ENCODE measurements at regions not wholly inside any gene's neighbourhood (a gene's known extent, or its start where the extent isn't known, plus 50 kb on each side); places are given as distances from the start of the nearest gene placed in this dataset.
A peak's percentile ranks its signal among the peaks of the same experiment; 100 is the strongest.

DNA sequence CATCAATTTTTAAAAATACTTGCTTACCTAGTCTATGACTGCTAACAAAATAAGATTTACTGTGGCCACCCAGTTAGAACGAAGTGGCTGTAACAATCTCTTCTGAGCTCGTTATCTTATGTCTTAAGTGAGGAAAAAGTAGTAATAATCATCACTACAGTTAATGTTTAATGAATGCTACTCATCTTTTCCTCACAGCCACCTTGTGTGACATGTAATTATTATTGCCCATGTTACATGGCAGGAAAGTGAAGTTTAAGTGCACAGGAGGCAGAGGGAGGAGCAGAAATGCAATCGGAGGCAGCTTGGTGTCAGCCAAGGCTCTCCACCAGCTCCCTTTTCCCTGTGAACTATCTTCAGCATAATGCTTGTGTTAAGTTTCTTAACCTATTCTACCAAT is 260.3 kb downstream of the B3GLCT start:
- CTCF ChIA-PET: no interaction called here
- no peak overlapping the region for H3K4me2 ChIP-seq
- FAIRE-seq (no peak), DNase-seq (ENCODE audit: low read depth in 1 of 2, low spot score in 1 of 2) (no peak), ATAC-seq (no peak)
- WGBS (ENCODE audit: missing lambda C conversion rate): 0% methylated on average over 3 of the region's 3 CpGs
- TF ChIP-seq BHLHE40 (IDR thresholded peaks at IDR 0.05; ENCODE audit: low read depth, low read length) (no peak), KDM1A (IDR thresholded peaks at IDR 0.05; ENCODE audit: low read depth) (no peak), NR3C1 (IDR thresholded peaks at IDR 0.05) (no peak), HOXB5 (CRISPR knock-in tag; IDR thresholded peaks at IDR 0.05) (no peak), ZNF302 (CRISPR knock-in tag; IDR thresholded peaks at IDR 0.05) (no peak), HEYL (CRISPR knock-in tag; IDR thresholded peaks at IDR 0.05) (no peak), USF2 (IDR thresholded peaks at IDR 0.05) (no peak), SMC3 (IDR thresholded peaks at IDR 0.05) (no peak), CEBPB (IDR thresholded peaks at IDR 0.05) (no peak)
- no peak overlapping the region for H3K4me3 ChIP-seq
- H3K9me3 ChIP-seq: no peaks in the 10 kb centered on the region
- H3K27ac ChIP-seq: no peak overlapping the region
- POLR2A ChIA-PET: no interaction called here
- no peaks in the 10 kb centered on the region for H3K4me1 ChIP-seq

DNA sequence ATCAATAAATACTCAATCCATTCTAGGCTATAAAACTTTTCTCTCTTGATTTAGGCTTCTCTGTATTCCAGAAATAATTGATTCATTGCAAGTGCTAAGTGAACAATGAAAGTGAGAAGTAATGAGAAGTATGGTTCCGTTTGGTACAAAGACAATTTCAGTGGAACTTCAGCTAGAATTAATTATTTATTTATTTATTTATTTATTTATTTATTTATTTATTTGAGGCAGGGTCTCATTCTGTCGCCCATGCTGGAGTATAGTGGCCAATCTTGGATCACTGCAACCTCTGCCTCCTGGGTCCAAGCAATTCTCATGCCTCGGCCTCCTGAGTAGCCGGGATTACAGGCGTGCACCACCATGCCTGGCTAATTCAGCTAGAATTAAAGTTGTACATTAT is 262.1 kb downstream of the B3GLCT start:
- Histone ChIP-seq H3K27ac (no peak overlapping the region), H3K4me1 (no peaks in the 10 kb centered on the region), H3K4me2 (no peak overlapping the region), H3K9me3 (no peaks in the 10 kb centered on the region), H3K4me3 (no peak overlapping the region)
- TF ChIP-seq TP53 (CRISPR knock-in tag; IDR thresholded peaks at IDR 0.05) (no peak), ZC3H11A (IDR thresholded peaks at IDR 0.05) (peak; percentile 70)
- FAIRE-seq (no peak), DNase-seq (ENCODE audit: low read depth in 1 of 2, low spot score in 1 of 2) (no peak), ATAC-seq (no peak)
- CTCF ChIA-PET: no interaction called here
- 64% methylated on average over 5 of the region's 5 CpGs for WGBS (ENCODE audit: missing lambda C conversion rate)
- POLR2A ChIA-PET: no interaction called here

- H3K4me3 ChIP-seq: no peak overlapping the region
- 35% methylated on average over 3 of the region's 3 CpGs for WGBS (ENCODE audit: missing lambda C conversion rate)
- H3K9me3 ChIP-seq: no peaks in the 10 kb centered on the region
- ATAC-seq (no peak), FAIRE-seq (no peak), DNase-seq (ENCODE audit: low read depth in 1 of 2, low spot score in 1 of 2) (no peak)
- TF ChIP-seq PHF8 (IDR thresholded peaks at IDR 0.05; ENCODE audit: borderline replicate concordance, low read depth): no peak
- no peak for TF ChIP-seq MAFK (IDR thresholded peaks at IDR 0.05; ENCODE audit: partially characterized antibody)
- TF ChIP-seq POLR2A (IDR thresholded peaks at IDR 0.05; ENCODE audit: low read length): no peak
- no peak for TF ChIP-seq JUN (IDR thresholded peaks at IDR 0.05)
- TF ChIP-seq USF2 (IDR thresholded peaks at IDR 0.05): no peak
- TF ChIP-seq EHMT2 (IDR thresholded peaks at IDR 0.05; ENCODE audit: low read depth): no peak
- no peak for TF ChIP-seq CHD2 (IDR thresholded peaks at IDR 0.05; ENCODE audit: low read length, partially characterized antibody)
- H3K27ac ChIP-seq: no peak overlapping the region
- ChIA-PET POLR2A (no interaction called here), CTCF (interaction anchor here (1.2 kb wide), 1 partner anchor 31 kb away, joined by 3 read pairs; no protein-coding TSS in a partner anchor)
- H3K4me2 ChIP-seq: no peak overlapping the region
- H3K4me1 ChIP-seq: no peaks in the 10 kb centered on the region
These were observed 263.0 kb downstream of the B3GLCT start for GRCh38 chr13:31462766-31463165.

DNA sequence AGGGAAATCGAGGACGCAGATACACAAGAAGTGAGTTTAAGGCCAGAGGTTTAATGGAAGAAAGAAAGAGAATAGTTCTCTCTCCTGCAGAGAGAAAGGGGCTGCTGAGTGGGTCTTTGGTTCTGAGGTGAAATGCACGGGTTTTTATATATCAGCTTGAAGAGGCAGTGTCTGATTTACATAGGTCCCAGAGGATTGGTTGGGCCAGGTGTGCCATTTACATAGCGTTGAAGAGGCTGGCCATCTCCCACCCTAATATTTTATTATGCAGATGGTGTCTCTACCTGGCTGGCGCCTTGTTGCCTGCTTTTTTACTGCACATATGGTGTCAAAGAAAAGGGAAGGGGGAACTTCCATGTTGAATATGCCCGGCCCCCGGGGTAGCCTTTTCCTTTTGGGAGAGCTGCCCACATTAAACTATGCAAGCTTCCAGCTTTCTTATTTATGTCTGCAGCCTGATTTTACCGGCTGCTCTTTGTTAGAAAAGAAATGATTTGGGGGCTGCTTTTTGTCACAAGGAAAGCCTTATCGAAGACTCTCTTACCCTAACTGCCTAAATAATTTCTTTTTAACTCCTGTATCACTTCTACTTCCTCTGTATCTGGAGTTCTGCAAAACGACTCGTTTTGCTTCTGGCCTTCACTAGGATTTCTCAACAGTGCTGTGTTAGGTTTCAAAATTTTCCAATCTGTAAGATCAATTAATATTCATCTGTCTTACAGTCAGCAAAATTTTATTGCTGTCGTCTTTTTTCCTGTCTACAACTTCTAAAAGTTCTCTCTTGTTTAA is 268.5 kb downstream of the B3GLCT start:
- TF ChIP-seq CBX2 (IDR thresholded peaks at IDR 0.05; ENCODE audit: borderline replicate concordance, low read depth): no peak
- 0 out of 2 replicates have a peak, but pooled peaks have one; percentile 67 for TF ChIP-seq RNF2 (IDR thresholded peaks at IDR 0.05; ENCODE audit: borderline replicate concordance, low read depth)
- CTCF ChIA-PET: interaction anchor here (1.2 kb wide), 1 partner anchor 44 kb away, joined by 3 read pairs; no protein-coding TSS in a partner anchor
- no peak for FAIRE-seq

More for the DNA sequence above, 268.5 kb downstream of the B3GLCT start:
- Histone ChIP-seq H3K4me3 (no peak overlapping the region), H3K4me2 (no peak overlapping the region), H3K27ac (no peak overlapping the region), H3K9me3 (no peaks in the 10 kb centered on the region), H3K4me1 (no peaks in the 10 kb centered on the region)
- WGBS (ENCODE audit: missing lambda C conversion rate): 18% methylated on average over 12 of the region's 12 CpGs
- POLR2A ChIA-PET: no interaction called here
- DNase-seq (ENCODE audit: low read depth in 1 of 2, low spot score in 1 of 2): no peak
- no peak for ATAC-seq

All from A549 (cell line).